Activated T-cell treated with anti-CD3 and anti-CD28 coated beads for 48 hours (primary cell): ENCODE measurements at regions not wholly inside any gene's neighbourhood (a gene's known extent, or its start where the extent isn't known, plus 50 kb on each side); places are given as distances from the start of the nearest gene placed in this dataset.

Source experiments
- DNase-seq: peaks from one replicate; pipeline ENCODE4 v3.0.0-alpha.2; 2020; ENCODE audit warnings: low read depth

- no peak for DNase-seq
Measured at GRCh38 chr20:52493171-52493721, 301.7 kb upstream of the ZFP64 start.

- no peak for DNase-seq
Measured at GRCh38 chr20:52490711-52491430, 299.3 kb upstream of the ZFP64 start.

GRCh38 chr20:52484438-52484837 lies 292.9 kb upstream of the ZFP64 start:
- no peak for DNase-seq

GRCh38 chr20:52483382-52483781 lies 291.8 kb upstream of the ZFP64 start:
- no peak for DNase-seq

GRCh38 chr20:52482044-52482443 lies 290.5 kb upstream of the ZFP64 start:
- DNase-seq, result no peak

- no peak for DNase-seq
Measured at GRCh38 chr20:52481443-52481842, 289.9 kb upstream of the ZFP64 start.

GRCh38 chr20:52476074-52476750 lies 284.6 kb upstream of the ZFP64 start:
- no peak for DNase-seq

GRCh38 chr20:52473186-52473585 lies 281.6 kb upstream of the ZFP64 start:
- no peak for DNase-seq

- no peak for DNase-seq
Measured at GRCh38 chr20:52470561-52470960, 279.0 kb upstream of the ZFP64 start.

GRCh38 chr20:52469128-52469527 lies 277.5 kb upstream of the ZFP64 start:
- DNase-seq, result no peak

GRCh38 chr20:52465991-52466390 lies 274.4 kb upstream of the ZFP64 start:
- no peak for DNase-seq

- DNase-seq, result no peak
Measured at GRCh38 chr20:52461582-52461981, 270.0 kb upstream of the ZFP64 start.

- DNase-seq, result no peak
Measured at GRCh38 chr20:52459150-52459549, 267.6 kb upstream of the ZFP64 start.

GRCh38 chr20:52457826-52458225 lies 266.2 kb upstream of the ZFP64 start:
- DNase-seq, result no peak

GRCh38 chr20:52454660-52455059 lies 263.1 kb upstream of the ZFP64 start:
- DNase-seq, result no peak

- DNase-seq, result no peak
Measured at GRCh38 chr20:52448513-52449232, 257.1 kb upstream of the ZFP64 start.

GRCh38 chr20:52447225-52447551 lies 255.6 kb upstream of the ZFP64 start:
- no peak for DNase-seq

- no peak for DNase-seq
Measured at GRCh38 chr20:52446421-52447224, 255.0 kb upstream of the ZFP64 start.

GRCh38 chr20:52444455-52444854 lies 252.9 kb upstream of the ZFP64 start:
- DNase-seq, result no peak

- no peak for DNase-seq
Measured at GRCh38 chr20:52443874-52444273, 252.3 kb upstream of the ZFP64 start.

- no peak for DNase-seq
Measured at GRCh38 chr20:52441710-52442109, 250.1 kb upstream of the ZFP64 start.

GRCh38 chr20:52439375-52439774 lies 247.8 kb upstream of the ZFP64 start:
- DNase-seq, result no peak
